ENCODE measurements at regions not wholly inside any gene's neighbourhood (a gene's known extent, or its start where the extent isn't known, plus 50 kb on each side); places are given as distances from the start of the nearest gene placed in this dataset.

DNA sequence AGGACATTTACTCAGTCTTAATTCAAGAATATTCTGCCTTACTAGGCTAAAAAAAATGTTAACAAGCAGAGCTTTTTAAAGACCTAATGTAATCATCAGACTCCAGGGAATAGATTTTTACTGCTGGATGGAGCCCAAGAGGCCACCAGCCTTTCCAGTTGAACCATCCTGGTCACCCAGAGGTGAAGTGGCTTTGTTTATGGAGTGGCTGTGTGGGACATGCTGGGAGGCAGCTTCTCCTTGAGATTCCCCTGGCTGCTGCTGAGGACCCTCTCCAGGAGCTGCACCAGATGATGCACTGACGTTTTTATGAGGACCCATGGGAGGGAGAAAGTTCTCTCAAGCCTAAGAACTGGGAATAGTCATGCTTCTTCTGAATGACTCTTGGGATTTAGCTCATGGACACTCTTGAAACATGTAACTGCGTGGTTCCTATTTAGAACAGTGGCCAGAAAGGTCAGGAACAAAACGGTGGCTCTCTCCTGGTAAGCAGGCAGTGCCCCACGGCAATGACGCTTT is 205.9 kb upstream of the MIR17HG start:
- no peak for DNase-seq (ENCODE audit: low spot score)
- intact Hi-C loops (cut with DNase I), result no loop called here

DNA sequence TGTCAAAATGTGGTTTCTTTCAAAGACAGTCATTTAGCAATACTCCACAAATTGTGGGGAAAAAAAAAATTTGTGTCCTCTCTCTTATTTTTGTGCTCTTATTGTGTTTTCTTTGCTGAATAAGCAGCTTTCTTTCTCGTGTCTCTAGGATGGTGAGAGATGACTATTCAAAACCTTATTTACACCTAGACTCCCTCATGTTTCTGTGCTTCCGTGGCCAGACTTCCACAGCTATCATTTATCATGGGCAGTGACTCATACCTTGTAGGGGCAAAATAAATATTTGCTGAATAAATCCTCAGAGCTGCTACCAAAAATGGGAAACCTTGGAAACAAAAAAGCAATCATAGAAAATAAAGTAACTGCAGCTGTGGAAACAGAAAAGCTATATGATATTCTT is 204.9 kb upstream of the MIR17HG start:
- intact Hi-C loops (cut with DNase I), result no loop called here
- DNase-seq (ENCODE audit: low spot score), result no peak

DNA sequence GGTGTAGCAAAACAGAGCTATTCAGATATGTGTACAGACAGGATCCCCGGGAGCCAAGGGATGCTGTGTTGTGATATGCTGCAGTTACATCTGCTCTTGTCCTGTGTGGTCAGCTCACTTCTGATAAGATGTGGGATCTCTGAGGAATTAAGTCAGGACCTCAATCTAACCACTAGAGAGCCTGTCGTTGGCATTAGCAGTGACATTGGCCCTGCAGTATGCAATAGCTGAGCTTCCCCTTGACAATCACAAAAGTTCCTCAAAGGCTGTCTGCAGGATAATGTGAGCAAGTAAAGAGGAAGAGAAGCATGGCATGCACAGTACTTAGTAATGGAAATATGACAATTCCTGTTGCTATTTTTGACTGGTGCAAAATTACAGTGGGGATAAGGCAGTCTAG is 203.4 kb upstream of the MIR17HG start:
- intact Hi-C loops (cut with DNase I), result no loop called here

DNA sequence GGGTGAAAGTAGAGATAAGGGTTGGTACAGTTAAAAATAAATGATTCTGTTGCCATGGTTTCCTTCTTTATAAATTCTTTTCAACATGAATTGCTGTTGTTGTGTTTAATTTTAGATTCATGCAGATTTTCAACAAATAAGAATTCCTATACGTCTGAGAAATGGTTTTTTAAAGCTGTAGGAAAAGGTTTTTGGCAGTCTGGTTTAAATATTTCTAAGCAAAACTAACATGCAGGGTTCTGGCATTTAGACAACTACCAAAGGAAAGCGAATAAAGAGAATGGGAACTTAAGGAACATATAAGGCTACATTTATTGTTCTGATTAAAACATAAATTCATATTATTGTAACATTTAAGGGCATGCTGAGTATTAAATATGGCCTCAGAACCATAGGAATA is 203.0 kb upstream of the MIR17HG start:
- intact Hi-C loops (cut with DNase I), result no loop called here
- DNase-seq (ENCODE audit: low spot score), result no peak

More for the DNA sequence above, 203.4 kb upstream of the MIR17HG start:
- no peak for DNase-seq (ENCODE audit: low spot score)

DNA sequence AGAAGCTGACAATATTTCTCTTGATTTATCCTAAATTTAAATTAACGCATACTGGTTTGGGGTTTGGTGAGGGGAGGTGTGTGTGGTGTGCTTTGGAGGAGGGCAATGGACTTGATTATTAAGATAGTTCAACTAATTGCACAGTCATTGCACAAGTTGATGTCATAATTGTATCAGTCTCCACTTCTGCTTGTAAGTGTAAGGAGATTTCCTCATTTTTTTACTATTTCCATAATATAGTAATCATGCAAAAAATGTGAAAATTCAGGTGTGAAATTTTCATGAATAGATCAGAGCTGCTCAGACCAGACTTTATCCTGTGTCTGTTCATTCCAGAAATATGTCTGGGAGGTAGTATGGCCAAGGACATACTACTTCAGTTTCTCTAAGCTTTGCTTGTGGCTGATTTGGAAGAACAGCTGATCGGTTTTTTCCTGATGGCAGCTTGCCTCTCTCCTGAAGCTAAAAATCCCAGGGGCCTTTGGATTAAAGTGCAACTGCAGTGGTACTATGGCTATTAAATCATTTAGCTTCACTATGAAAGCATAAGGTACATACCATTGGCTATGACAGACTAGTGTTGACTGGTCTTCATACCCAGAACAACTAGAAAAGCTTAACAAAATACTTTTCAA is 201.8 kb upstream of the MIR17HG start:
- intact Hi-C loops (cut with DNase I), result no loop called here
- DNase-seq (ENCODE audit: low spot score), result no peak

DNA sequence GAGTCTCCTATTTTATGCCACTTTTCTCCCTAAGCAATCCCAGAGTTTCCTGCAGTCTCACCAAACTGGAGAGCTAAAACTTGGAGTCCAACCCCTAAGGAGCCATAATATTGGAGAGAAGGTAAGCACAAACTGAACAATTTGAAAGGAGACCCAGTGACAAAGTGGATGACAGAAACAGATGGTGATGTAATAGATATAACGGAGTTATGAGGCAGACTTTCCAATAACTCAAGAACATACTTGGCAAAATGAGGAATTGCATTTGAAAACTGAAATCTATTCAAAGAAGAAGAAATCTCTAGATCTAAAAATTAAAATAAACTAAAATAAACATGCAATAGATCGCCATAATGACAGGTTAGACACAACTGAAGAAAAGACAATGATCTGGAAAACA is 200.9 kb upstream of the MIR17HG start:
- intact Hi-C loops (cut with DNase I), result no loop called here
- no peak for DNase-seq (ENCODE audit: low spot score)

DNA sequence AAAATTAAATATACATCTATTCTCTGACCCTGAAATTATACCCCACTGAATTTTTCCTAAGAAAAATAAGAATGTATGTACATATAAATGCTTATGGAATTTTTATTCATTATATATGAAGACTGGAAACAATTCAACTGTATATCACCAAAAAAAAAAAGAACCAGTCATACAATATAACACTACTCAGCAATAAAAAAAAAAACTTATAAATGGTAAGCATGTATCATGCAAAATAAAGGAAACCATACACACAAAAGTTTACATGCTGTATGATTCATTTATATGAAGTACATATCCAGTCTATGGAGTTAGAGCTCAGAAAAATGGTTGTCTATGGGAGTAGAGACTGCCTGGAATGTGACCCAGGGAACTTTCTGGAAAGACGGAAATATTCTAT is 199.4 kb upstream of the MIR17HG start:
- intact Hi-C loops (cut with DNase I), result no loop called here
- DNase-seq (ENCODE audit: low spot score), result no peak

DNA sequence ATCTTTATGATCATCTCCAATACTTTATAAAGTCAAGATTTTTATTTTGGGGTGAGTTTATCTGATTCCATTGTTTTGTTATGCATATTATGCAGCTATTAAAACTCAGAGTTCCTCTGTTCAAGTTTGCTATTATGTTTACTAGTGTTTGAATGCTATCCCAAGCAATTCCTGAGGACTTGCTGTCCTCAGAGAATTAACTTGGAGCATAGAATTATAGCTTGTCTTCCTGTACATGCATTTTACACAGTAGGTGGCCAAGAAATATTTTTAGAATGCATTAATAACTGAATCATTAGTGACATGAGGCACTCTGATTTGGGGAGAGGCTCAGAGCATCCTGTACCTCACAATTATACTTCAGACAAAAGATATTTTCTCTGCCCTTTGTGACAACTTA is 195.6 kb upstream of the MIR17HG start:
- intact Hi-C loops (cut with DNase I), result no loop called here
- DNase-seq (ENCODE audit: low spot score), result no peak

DNA sequence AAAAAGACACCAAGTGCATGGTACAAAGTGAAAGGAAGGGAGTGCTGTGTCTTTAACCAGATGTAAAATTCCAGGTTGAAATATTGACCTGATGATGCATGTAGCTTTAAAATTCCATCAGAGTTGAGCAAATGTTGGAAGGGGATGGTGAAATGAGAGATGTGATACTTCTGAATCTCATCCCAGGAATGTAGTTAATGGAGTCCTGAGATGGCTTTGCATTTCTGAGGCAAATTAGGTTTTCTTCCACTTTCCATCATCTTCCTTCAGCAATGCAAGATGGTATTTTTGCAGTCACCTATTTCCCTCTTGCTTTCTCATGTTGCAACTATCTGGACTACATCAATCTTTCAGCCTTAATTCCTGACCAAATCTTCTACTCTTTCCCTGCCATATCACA is 194.1 kb upstream of the MIR17HG start:
- intact Hi-C loops (cut with DNase I), result no loop called here
- no peak for DNase-seq (ENCODE audit: low spot score)

DNA sequence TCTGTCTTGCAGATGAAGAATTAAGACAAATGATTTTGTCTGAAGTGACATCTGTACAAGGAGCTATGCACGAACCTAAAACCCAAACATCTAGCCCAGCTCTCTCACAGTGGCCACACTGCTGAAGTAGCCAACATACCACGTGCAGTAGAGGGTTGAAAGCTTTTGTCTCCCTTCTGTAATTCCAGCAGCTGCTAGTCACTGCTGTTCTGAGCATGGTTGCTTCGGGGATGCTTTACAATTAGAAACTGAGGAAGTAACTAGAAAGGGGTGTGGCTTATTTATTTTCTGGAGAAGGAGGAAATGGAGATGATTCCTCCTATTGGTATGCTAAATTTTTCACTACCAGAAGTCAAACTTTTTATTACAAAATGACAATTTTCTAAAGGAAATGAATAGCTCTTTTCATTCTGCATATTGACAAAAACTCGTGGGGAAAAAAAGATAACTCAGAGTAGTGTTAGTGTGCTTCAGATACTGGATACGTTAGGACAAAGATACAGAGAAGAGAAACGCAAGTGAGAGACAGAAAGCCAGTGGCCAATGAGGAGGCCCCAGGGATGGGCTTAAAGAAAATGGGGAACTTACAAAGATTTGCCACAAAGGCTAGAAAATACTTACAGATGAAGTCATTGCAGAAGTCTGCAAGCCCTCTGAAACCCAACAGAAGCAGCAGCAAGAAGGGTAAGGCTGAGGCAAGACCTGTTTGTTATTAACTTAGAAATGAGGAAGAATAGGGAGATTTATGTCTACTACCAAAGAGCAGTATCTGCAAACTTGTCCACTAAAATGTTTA is 192.7 kb upstream of the MIR17HG start:
- DNase-seq (ENCODE audit: low spot score), result no peak
- intact Hi-C loops (cut with DNase I), result no loop called here

DNA sequence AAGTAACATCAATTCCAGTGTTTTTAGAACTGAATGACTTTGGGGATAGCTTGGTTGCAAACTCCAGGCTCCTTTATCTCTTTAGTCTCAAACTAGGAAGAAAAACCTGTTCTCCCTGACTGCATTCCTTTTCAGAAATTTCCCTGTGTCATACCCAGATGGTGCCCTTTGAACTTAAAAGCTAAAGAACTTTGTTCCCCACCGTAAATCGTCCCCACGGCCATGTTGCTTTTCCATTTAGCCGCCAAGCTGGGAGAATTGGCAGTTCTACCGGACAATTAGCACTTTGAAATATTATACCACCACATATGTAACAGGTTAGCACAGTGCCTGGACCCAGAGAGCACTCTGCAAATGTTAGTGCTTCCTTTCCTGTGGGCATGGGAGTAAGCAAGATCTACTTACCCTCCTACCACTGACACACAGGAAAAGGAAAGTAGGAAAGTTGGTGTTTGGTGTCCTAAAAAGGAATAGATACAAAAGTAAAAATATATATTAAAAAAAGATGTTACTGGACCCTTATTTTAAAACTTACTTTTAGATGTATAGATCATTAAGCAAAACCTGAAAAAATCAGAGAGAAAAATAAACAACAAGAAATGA is 191.9 kb upstream of the MIR17HG start:
- intact Hi-C loops (cut with DNase I), result no loop called here
- DNase-seq (ENCODE audit: low spot score), result no peak

DNA sequence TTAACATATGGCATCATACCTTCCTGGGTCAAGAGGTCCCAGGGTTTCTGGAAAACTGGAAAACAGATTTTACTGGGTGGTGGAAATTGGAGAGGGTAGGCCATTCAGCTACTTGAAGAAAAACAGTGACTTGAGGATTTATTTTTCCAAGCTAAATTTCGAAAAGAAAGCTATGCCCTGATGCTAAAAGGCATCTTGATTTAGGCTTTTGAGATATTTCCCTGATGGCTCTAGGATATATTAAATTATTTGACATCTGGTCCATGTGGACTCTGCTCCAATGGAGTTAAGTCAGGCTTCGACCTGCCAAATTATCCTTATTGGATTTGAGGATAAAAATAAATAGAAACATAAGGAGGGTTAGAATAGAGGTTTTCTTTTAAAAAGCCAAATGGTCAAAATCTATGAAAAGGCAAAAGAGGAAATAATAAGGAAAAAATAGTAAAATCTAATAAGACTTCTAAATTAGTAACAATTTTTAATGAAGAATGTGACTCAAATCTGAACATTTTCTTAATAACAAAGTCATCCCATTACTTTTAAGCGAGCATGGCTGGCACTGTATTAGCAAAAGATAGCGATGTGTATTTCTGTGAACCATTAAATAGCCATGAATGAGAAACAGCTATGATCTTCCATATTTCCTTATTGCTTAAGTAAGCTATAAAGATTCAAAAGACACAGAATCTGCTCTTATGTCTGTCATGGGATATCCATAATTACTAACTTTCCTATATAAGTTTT is 190.0 kb upstream of the MIR17HG start:
- intact Hi-C loops (cut with DNase I), result no loop called here
- DNase-seq (ENCODE audit: low spot score), result no peak

DNA sequence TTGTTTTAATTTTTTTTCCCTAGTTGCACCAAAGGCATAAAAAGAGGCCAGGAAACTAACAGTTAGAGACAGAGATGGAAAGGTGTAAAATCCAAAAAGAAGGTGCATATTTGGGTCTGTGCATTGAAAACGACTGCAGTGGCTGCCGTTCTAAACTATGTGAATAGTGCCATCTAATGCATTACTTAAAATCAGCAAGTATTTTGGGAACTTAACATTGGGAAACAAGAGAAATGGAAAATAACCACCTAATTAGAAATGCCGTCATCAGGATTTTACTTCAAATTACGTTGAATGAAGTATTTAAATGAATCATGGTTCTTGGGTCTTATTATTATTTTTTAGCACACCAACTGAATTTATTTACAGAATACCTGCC is 189.5 kb upstream of the MIR17HG start:
- no peak for DNase-seq (ENCODE audit: low spot score)
- intact Hi-C loops (cut with DNase I), result no loop called here

DNA sequence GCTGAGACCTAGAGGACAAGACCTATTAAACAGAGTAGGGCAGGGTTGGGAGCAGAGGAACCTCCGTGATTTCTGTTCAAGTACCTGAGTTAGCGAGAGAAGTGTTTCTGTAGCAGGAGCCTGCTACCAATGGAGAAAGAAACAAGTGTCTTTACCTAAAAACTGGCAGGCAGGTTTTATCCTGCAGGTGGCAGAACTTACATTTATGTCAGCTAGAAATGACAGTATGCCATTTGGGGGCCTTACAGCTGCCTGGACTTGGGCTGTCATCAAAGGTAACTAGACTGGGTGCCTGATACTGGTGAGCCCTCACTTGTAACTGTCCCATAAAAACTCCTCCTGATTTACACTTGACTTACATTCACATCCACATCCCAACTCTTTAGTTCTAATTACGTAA is 185.3 kb upstream of the MIR17HG start:
- DNase-seq (ENCODE audit: low spot score), result no peak
- intact Hi-C loops (cut with DNase I), result no loop called here

DNA sequence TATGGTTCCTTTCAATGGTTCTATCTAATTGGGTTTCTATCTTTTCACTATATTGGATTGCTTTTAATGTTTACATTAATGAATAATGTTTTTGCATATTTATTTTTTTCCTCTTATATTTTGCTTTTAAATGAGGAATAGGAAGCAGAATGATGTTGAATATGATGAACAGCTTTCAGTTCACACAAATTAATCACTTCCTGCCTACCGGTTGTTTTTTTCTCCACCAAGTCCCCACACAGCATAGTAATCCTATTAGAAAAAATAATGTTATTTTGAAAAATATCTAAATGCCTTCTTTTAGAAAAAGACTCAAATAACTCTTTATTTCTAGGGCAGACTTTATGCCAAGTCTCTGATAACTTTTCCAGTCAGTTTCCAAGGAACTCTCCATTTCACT is 184.9 kb upstream of the MIR17HG start:
- intact Hi-C loops (cut with DNase I), result no loop called here
- no peak for DNase-seq (ENCODE audit: low spot score)

DNA sequence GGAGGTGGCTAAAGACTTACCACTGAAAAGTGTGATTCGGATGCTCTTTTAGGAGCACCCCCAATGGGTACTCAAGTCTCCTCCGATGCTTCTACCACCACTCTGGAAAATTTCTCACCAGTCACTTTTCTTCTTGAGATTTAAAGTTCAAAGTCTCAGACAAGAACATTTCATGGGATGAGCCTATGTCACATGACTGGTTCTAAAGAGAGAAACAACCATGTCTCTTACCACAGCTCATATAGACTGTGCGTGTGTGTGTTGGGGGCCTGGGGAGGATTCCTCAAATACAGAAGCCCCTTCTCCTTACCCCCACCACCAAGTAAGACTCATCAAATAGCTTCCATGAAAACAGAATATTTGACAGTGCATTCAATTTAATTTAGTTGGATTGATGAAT is 181.7 kb upstream of the MIR17HG start:
- DNase-seq (ENCODE audit: low spot score), result no peak
- intact Hi-C loops (cut with DNase I), result no loop called here

DNA sequence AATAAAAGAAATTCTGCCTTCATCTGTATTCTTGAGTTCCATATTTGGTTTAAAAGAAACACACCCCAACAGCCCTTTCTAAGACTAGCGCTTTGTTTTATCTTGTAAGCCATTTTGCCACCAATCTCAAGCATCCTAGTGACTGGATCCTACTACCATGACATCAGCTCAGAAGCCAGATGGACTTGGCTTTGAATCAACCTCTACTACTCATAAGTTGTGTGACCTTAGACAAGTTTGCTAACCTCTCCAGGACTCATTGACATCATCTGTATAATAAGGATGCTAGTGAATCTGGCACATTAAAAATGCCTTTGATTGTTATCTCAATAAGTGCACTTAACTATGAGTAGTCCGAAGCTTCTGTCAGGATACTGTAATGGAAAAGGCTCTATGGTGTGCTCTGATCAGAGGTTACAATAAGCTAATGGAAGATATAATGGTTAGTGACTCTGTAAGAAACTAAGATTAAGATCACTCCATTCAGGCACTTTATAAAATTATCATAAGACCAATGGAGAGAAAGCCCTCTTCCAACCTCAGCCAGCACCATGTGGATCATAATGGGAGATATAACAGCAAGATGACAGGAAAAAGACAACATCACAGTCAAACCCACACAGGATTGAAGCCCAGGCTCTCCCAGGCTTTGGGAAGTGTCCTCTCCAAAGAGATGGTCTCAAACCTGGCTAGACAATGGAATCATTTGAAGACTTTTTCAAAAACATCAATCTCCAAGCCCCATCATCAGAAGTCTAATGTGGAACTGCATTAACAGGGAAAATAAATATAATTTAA is 180.6 kb upstream of the MIR17HG start:
- intact Hi-C loops (cut with DNase I), result no loop called here
- no peak for DNase-seq (ENCODE audit: low spot score)

DNA sequence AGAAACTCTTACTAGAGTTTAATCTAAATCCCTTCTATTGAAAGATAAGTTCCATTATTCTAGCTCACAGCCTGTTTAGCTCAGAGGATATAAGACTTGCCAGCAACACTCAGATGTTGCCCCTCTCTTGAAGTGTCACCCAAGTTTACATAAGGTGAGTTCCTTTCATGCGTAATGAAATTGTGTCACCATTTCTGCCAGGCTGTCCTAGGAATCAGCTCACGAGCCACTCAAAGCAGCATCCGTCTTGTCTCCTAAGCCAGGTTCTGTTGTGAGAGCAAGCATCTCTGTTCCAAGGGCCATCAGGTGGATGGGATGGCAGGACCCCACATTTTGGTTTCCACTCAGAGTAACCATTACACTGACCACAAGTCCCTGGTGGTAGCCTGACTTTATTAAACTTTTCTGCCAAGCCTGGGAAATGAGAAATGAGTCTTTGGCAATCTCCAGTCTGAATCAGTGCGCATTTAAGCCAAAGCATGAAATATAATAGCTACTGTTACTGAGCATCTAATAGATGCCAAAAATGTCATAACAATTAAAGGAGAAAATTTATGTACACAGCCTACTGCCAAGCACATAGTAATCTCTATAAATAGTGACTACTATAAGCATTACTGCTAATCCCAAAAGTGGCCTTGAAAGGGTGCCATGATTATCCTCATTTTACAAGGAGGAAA is 179.6 kb upstream of the MIR17HG start:
- intact Hi-C loops (cut with DNase I), result no loop called here
- no peak for DNase-seq (ENCODE audit: low spot score)

DNA sequence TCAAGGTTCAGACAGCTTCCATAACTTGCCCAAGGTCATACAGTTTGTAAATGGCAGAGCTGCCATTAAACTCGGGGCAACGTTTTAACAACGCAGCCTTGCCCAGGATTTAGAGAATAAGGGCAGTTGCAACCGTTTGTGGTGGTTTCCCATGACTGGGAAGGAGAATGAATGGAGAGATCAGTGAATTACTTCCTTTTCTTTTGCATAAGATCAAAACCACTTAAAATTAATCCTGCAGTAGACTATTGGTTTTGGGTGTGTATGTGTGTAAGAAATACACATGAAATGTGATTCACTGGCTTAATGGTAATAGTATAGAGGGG is 179.1 kb upstream of the MIR17HG start:
- DNase-seq (ENCODE audit: low spot score), result no peak
- intact Hi-C loops (cut with DNase I), result no loop called here

Measured in posterior vena cava (tissue), 2 donors.